Endodermal cell (in vitro differentiated cells): ENCODE measurements at regions not wholly inside any gene's neighbourhood (a gene's known extent, or its start where the extent isn't known, plus 50 kb on each side); places are given as distances from the start of the nearest gene placed in this dataset.

ENCODE experiments used
- DNase-seq: peaks from one replicate; pipeline ENCODE4 v3.0.0-alpha.2; 2017
- H3K27ac ChIP-seq: 2 replicates; pipeline ENCODE4 v1.5.1; 2013; ENCODE audit warnings: mild to moderate bottlenecking, low read depth, low read length, moderate library complexity
- H3K27me3 ChIP-seq: 2 replicates; pipeline ENCODE4 v1.6.1; 2013; ENCODE audit warnings: mild to moderate bottlenecking, low read length, moderate library complexity; ENCODE audit not compliant: insufficient read depth, control insufficient read depth, poor library complexity, severe bottlenecking
- H3K36me3 ChIP-seq: 2 replicates; pipeline ENCODE4 v1.7.0; 2013; ENCODE audit warnings: mild to moderate bottlenecking, low read length, moderate library complexity; ENCODE audit not compliant: control insufficient read depth, insufficient read depth
- H3K4me1 ChIP-seq: one replicate; pipeline ENCODE4 v1.7.0; 2013; ENCODE audit warnings: low read length; ENCODE audit not compliant: control insufficient read depth, insufficient read depth
- H3K4me3 ChIP-seq: 2 replicates; pipeline ENCODE4 v1.5.1; 2013; ENCODE audit warnings: mild to moderate bottlenecking, low read length, moderate library complexity
- H3K9ac ChIP-seq: 2 replicates; pipeline ENCODE4 v1.6.1; 2013; ENCODE audit warnings: mild to moderate bottlenecking, low read length, moderate library complexity; ENCODE audit not compliant: poor library complexity, severe bottlenecking; ENCODE audit errors: extremely low read depth
- H3K9me3 ChIP-seq: 2 replicates; pipeline ENCODE4 v1.6.1; 2013; ENCODE audit warnings: mild to moderate bottlenecking, low read length, moderate library complexity; ENCODE audit not compliant: control insufficient read depth
- H3K27ac Mint-ChIP-seq: 2 replicates; pipeline ENCODE4 v1.8.0; 2020; ENCODE audit warnings: mixed read lengths
- H3K27me3 Mint-ChIP-seq: 2 replicates; pipeline ENCODE4 v1.8.0; 2021; ENCODE audit warnings: mild to moderate bottlenecking, mixed read lengths; ENCODE audit not compliant: insufficient read depth
- H3K36me3 Mint-ChIP-seq: 2 replicates; pipeline ENCODE4 v1.8.0; 2020; ENCODE audit warnings: low read depth, mixed read lengths
- H3K4me1 Mint-ChIP-seq: 2 replicates; pipeline ENCODE4 v1.8.0; 2020; ENCODE audit warnings: mixed read lengths
- H3K4me3 Mint-ChIP-seq: 2 replicates; pipeline ENCODE4 v1.8.0; 2020; ENCODE audit warnings: mild to moderate bottlenecking, moderate library complexity, mixed read lengths
- H3K9me3 Mint-ChIP-seq: 2 replicates; pipeline ENCODE4 v1.8.0; 2020; ENCODE audit warnings: mild to moderate bottlenecking, mixed read lengths
- CTCF ChIP-seq: fragments of 200-600 bp; sonication (generic); conservative IDR thresholded peaks from 2 replicates; pipeline ENCODE4 v1.5.0; 2021; ENCODE audit warnings: antibody characterized with exemption, mild to moderate bottlenecking
- WGBS, 2 experiments: methylation state at CpG; one replicate each; pipeline versions ENCODE4 v1.1.5 to v1.1.7; 2013; ENCODE audit warnings: missing lambda C conversion rate in 2 of 2, mixed read lengths in 1 of 2; ENCODE audit not compliant: insufficient coverage in 1 of 2, insufficient read length in 1 of 2; 5-methylcytosine and 5-hydroxymethylcytosine counted together

GRCh38 chr6:24043848-24044247 is 82.2 kb upstream of the NRSN1 start:
- peaks cover 10% of the 10 kb centered on the region for H3K9me3 Mint-ChIP-seq
- no peak overlapping the region for H3K27ac Mint-ChIP-seq
- Histone ChIP-seq H3K27me3 (no peaks in the 10 kb centered on the region), H3K9me3 (no peaks in the 10 kb centered on the region), H3K4me3 (no peak overlapping the region), H3K4me1 (no peaks in the 10 kb centered on the region), H3K36me3 (no peaks in the 10 kb centered on the region), H3K9ac (no peak overlapping the region), H3K27ac (no peak overlapping the region)
- no peak for DNase-seq
- no peak for TF ChIP-seq CTCF
- WGBS, 2 experiments = 81% methylated on average over 2 of the region's 2 CpGs; no CpG with 5 or more reads in 1 of the 2 experiments
- no peaks in the 10 kb centered on the region for H3K4me1 Mint-ChIP-seq
- no peaks in the 10 kb centered on the region for H3K27me3 Mint-ChIP-seq
- no peaks in the 10 kb centered on the region for H3K36me3 Mint-ChIP-seq
- H3K4me3 Mint-ChIP-seq = no peak overlapping the region

GRCh38 chr6:24051942-24052589 is 73.9 kb upstream of the NRSN1 start:
- no peak for TF ChIP-seq CTCF
- no peak overlapping the region for H3K27ac Mint-ChIP-seq
- Histone ChIP-seq H3K9ac (no peak overlapping the region), H3K36me3 (no peaks in the 10 kb centered on the region), H3K27me3 (no peaks in the 10 kb centered on the region), H3K4me1 (no peaks in the 10 kb centered on the region), H3K27ac (peak overlapping the region; percentile 79), H3K4me3 (no peak overlapping the region), H3K9me3 (no peaks in the 10 kb centered on the region)
- peaks cover 2% of the 10 kb centered on the region for H3K4me1 Mint-ChIP-seq
- DNase-seq = no peak
- no peaks in the 10 kb centered on the region for H3K27me3 Mint-ChIP-seq
- H3K4me3 Mint-ChIP-seq = no peak overlapping the region
- WGBS, 2 experiments = 83 to 93% methylated on average over 4 of the region's 4 CpGs
- no peaks in the 10 kb centered on the region for H3K36me3 Mint-ChIP-seq
- no peaks in the 10 kb centered on the region for H3K9me3 Mint-ChIP-seq

GRCh38 chr6:24052590-24052961 is 73.4 kb upstream of the NRSN1 start:
- no peak for TF ChIP-seq CTCF
- H3K36me3 Mint-ChIP-seq = no peaks in the 10 kb centered on the region
- peaks cover 2% of the 10 kb centered on the region for H3K4me1 Mint-ChIP-seq
- Histone ChIP-seq H3K27ac (peak overlapping the region; percentile 79), H3K4me3 (no peak overlapping the region), H3K9ac (no peak overlapping the region), H3K36me3 (no peaks in the 10 kb centered on the region), H3K9me3 (no peaks in the 10 kb centered on the region), H3K27me3 (no peaks in the 10 kb centered on the region), H3K4me1 (no peaks in the 10 kb centered on the region)
- no peak overlapping the region for H3K4me3 Mint-ChIP-seq
- H3K27ac Mint-ChIP-seq = no peak overlapping the region
- 85 to 89% methylated on average over 4 of the region's 4 CpGs for WGBS, 2 experiments
- no peaks in the 10 kb centered on the region for H3K9me3 Mint-ChIP-seq
- no peak for DNase-seq
- no peaks in the 10 kb centered on the region for H3K27me3 Mint-ChIP-seq
